ENCODE measurements at regions not wholly inside any gene's neighbourhood (a gene's known extent, or its start where the extent isn't known, plus 50 kb on each side); places are given as distances from the start of the nearest gene placed in this dataset.

- TF ChIP-seq, protein P1, sequence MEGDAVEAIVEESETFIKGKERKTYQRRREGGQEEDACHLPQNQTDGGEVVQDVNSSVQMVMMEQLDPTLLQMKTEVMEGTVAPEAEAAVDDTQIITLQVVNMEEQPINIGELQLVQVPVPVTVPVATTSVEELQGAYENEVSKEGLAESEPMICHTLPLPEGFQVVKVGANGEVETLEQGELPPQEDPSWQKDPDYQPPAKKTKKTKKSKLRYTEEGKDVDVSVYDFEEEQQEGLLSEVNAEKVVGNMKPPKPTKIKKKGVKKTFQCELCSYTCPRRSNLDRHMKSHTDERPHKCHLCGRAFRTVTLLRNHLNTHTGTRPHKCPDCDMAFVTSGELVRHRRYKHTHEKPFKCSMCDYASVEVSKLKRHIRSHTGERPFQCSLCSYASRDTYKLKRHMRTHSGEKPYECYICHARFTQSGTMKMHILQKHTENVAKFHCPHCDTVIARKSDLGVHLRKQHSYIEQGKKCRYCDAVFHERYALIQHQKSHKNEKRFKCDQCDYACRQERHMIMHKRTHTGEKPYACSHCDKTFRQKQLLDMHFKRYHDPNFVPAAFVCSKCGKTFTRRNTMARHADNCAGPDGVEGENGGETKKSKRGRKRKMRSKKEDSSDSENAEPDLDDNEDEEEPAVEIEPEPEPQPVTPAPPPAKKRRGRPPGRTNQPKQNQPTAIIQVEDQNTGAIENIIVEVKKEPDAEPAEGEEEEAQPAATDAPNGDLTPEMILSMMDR (conservative IDR thresholded peaks at IDR 0.05) = no peak
- no peak for TF ChIP-seq ZFX (IDR thresholded peaks at IDR 0.05)
These were observed 175.4 kb downstream of the ERMARD start for GRCh38 chr6:169926617-169927417.

Measured in C4-2B (cell line).